H1 (cell line): ENCODE measurements at regions not wholly inside any gene's neighbourhood (a gene's known extent, or its start where the extent isn't known, plus 50 kb on each side); places are given as distances from the start of the nearest gene placed in this dataset.

Experiments
- CTCF ChIA-PET: fragments of 300-600 bp; sonication (Branson Sonifier 250); formaldehyde crosslinking; loops from one replicate; lab custom pipeline; 2021; ENCODE audit not compliant: partially characterized antibody; lab: Charles Lee
- POLR2A ChIA-PET: fragments of 300-600 bp; sonication (Branson Sonifier 250); formaldehyde crosslinking; loops from one replicate; lab custom pipeline; 2021; ENCODE audit warnings: inconsistent platforms; ENCODE audit not compliant: partially characterized antibody; lab: Charles Lee
- DNase-seq, 2 experiments: peaks; one replicate each; pipeline versions ENCODE4 v3.0.0 to v3.0.0-alpha.2; 2010 to 2022; ENCODE audit warnings: low spot score in 2 of 2, low read depth in 1 of 2, mixed read lengths in 1 of 2
- FAIRE-seq: peaks from 2 replicates; lab custom pipeline; 2011; peaks lifted over from hg19 to GRCh38; lab: Jason Lieb, UNC
- H2AFZ ChIP-seq: 2 replicates; pipeline ENCODE4 v1.8.1; 2012; ENCODE audit warnings: low read length, inconsistent platforms
- H2AK5ac ChIP-seq: 2 replicates; pipeline ENCODE4 v1.6.1; 2013; ENCODE audit warnings: low read depth, low read length
- H2BK120ac ChIP-seq: replicated peaks from 2 replicates; pipeline ENCODE3; 2013; ENCODE audit warnings: low read depth, low read length, inconsistent platforms
- H2BK12ac ChIP-seq: 2 replicates; pipeline ENCODE4 v1.6.1; 2013; ENCODE audit warnings: low read depth, low read length
- H2BK15ac ChIP-seq: 2 replicates; pipeline ENCODE4 v1.6.1; 2013; ENCODE audit warnings: low read length
- H2BK20ac ChIP-seq: 2 replicates; pipeline ENCODE4 v1.6.1; 2013; ENCODE audit warnings: low read length
- H2BK5ac ChIP-seq: 2 replicates; pipeline ENCODE4 v1.6.1; 2013; ENCODE audit warnings: low read depth, low read length
- H3K14ac ChIP-seq: 2 replicates; pipeline ENCODE4 v1.6.1; 2013; ENCODE audit warnings: inconsistent platforms; ENCODE audit not compliant: insufficient read length
- H3K18ac ChIP-seq: 2 replicates; pipeline ENCODE4 v1.6.1; 2013; ENCODE audit warnings: low read length; ENCODE audit errors: extremely low read depth
- H3K23ac ChIP-seq: 2 replicates; pipeline ENCODE4 v1.6.1; 2013; ENCODE audit warnings: inconsistent platforms; ENCODE audit not compliant: insufficient read length
- H3K23me2 ChIP-seq: 2 replicates; pipeline ENCODE4 v1.6.1; 2013; ENCODE audit warnings: low read depth, low read length
- H3K27ac ChIP-seq: 2 replicates; pipeline ENCODE4 v1.6.1; 2011; ENCODE audit warnings: low read depth, low read length, inconsistent platforms
- H3K27me3 ChIP-seq, 4 experiments: replicated peaks in 1 of 4; 1 replicate in 1 of 4; 2 replicates in 3 of 4; pipeline versions ENCODE4 v1.6.1 to v1.8.1; 2011 to 2013; ENCODE audit warnings: low read length in 3 of 4, mild to moderate bottlenecking in 3 of 4, inconsistent platforms in 2 of 4, mixed read lengths in 2 of 4, moderate library complexity in 1 of 4; ENCODE audit not compliant: control insufficient read depth in 3 of 4, insufficient read depth in 3 of 4; ENCODE audit errors: extremely low read depth in 1 of 4
- H3K36me3 ChIP-seq, 4 experiments: 2 replicates each; pipeline versions ENCODE4 v1.6.1 to v1.8.1; 2011 to 2013; ENCODE audit warnings: mild to moderate bottlenecking in 4 of 4, low read length in 3 of 4, moderate library complexity in 2 of 4, control low read depth in 1 of 4, inconsistent platforms in 1 of 4; ENCODE audit not compliant: insufficient read depth in 4 of 4, control insufficient read depth in 2 of 4
- H3K4ac ChIP-seq: replicated peaks from 2 replicates; pipeline ENCODE3; 2013; ENCODE audit warnings: low read length, low read depth, mixed read lengths, inconsistent platforms; ENCODE audit not compliant: insufficient read length
- H3K4me1 ChIP-seq, 4 experiments: replicated peaks in 1 of 4; 1 replicate in 1 of 4; 2 replicates in 3 of 4; pipeline versions ENCODE4 v1.6.1 to v1.8.1; 2011 to 2013; ENCODE audit warnings: low read length in 3 of 4, inconsistent platforms in 2 of 4, mixed read lengths in 1 of 4; ENCODE audit not compliant: insufficient read depth in 4 of 4, control insufficient read depth in 3 of 4
- H3K4me2 ChIP-seq, 2 experiments: 2 replicates each; pipeline versions ENCODE4 v1.6.1 to v1.8.1; 2011 to 2013; ENCODE audit warnings: low read depth in 2 of 2, low read length in 2 of 2, control low read depth in 1 of 2, inconsistent platforms in 1 of 2, mild to moderate bottlenecking in 1 of 2; ENCODE audit not compliant: insufficient read depth in 1 of 2
- H3K4me3 ChIP-seq, 4 experiments: fragments of 200-600, 300-600 bp in 1 of 4; sonication (generic), shearing (Covaris generic), sonication (Bioruptor Twin) in 1 of 4; 2 replicates each; pipeline versions ENCODE4 v1.5.1 to v1.8.1; 2011 to 2016; ENCODE audit warnings: low read length in 4 of 4, low read depth in 3 of 4, control low read depth in 2 of 4, inconsistent platforms in 2 of 4, mild to moderate bottlenecking in 2 of 4, mixed read lengths in 1 of 4, moderate library complexity in 1 of 4; ENCODE audit not compliant: insufficient read depth in 2 of 4; ENCODE audit errors: extremely low read depth in 1 of 4
- H3K56ac ChIP-seq: replicated peaks from 2 replicates; pipeline ENCODE3; 2013; ENCODE audit warnings: low read depth, mild to moderate bottlenecking, mixed read lengths, low read length, inconsistent platforms; ENCODE audit not compliant: insufficient read length
- H3K79me1 ChIP-seq: 2 replicates; pipeline ENCODE4 v1.6.1; 2013; ENCODE audit warnings: low read depth, low read length, control low read depth
- H3K79me2 ChIP-seq, 2 experiments: 2 replicates each; pipeline versions ENCODE4 v1.6.1 to v1.8.1; 2012 to 2013; ENCODE audit warnings: low read length in 2 of 2, mild to moderate bottlenecking in 2 of 2, inconsistent platforms in 1 of 2; ENCODE audit not compliant: insufficient read depth in 2 of 2, control insufficient read depth in 1 of 2
- H3K9ac ChIP-seq, 4 experiments: replicated peaks in 1 of 4; 1 replicate in 1 of 4; 2 replicates in 3 of 4; pipeline versions ENCODE4 v1.6.1 to v1.8.1; 2011 to 2013; ENCODE audit warnings: low read depth in 3 of 4, low read length in 3 of 4, control low read depth in 2 of 4, mild to moderate bottlenecking in 2 of 4, moderate library complexity in 2 of 4, inconsistent platforms in 1 of 4; ENCODE audit errors: extremely low read depth in 1 of 4
- H3K9me3 ChIP-seq, 2 experiments: 2 replicates each; pipeline versions ENCODE4 v1.6.1 to v1.8.1; 2012 to 2013; ENCODE audit warnings: mild to moderate bottlenecking in 2 of 2, moderate library complexity in 2 of 2, control low read depth in 1 of 2, inconsistent platforms in 1 of 2, low read depth in 1 of 2, low read length in 1 of 2, mixed read lengths in 1 of 2; ENCODE audit not compliant: insufficient read depth in 2 of 2
- H4K20me1 ChIP-seq, 2 experiments: replicated peaks in 1 of 2; 2 replicates each; pipeline versions ENCODE3 to v1.8.1; 2011 to 2013; ENCODE audit warnings: inconsistent platforms in 2 of 2, low read length in 2 of 2, mild to moderate bottlenecking in 1 of 2; ENCODE audit not compliant: insufficient read depth in 2 of 2, control insufficient read depth in 1 of 2
- H4K5ac ChIP-seq: 2 replicates; pipeline ENCODE4 v1.6.1; 2013; ENCODE audit warnings: low read length, low read depth, mixed read lengths, inconsistent platforms; ENCODE audit not compliant: insufficient read length
- H4K8ac ChIP-seq: 2 replicates; pipeline ENCODE4 v1.8.0; 2013; ENCODE audit warnings: mild to moderate bottlenecking, moderate library complexity, low read length, inconsistent platforms; ENCODE audit not compliant: insufficient read depth; ENCODE audit errors: extremely low read depth
- H4K91ac ChIP-seq: replicated peaks from 2 replicates; pipeline ENCODE3; 2013; ENCODE audit warnings: low read length, mixed read lengths, inconsistent platforms; ENCODE audit not compliant: insufficient read length
- CBX8 ChIP-seq: fragments of 300-800, 300-1000 bp; sonication (generic); IDR thresholded peaks from 2 replicates; pipeline ENCODE4 v1.7.1; 2016; ENCODE audit warnings: low read depth, low read length, borderline replicate concordance
- RXRA ChIP-seq: IDR thresholded peaks from 2 replicates; pipeline ENCODE4 v1.6.1; 2011; ENCODE audit warnings: low read depth, mild to moderate bottlenecking, low read length, moderate library complexity; ENCODE audit not compliant: insufficient read depth
- TCF12 ChIP-seq: IDR thresholded peaks from 2 replicates; pipeline ENCODE4 v1.6.1; 2011; ENCODE audit warnings: low read depth, mild to moderate bottlenecking, low read length
- WGBS, 2 experiments: shearing (Covaris generic) in 1 of 2; methylation state at CpG; one replicate each; pipeline versions ENCODE4 v1.1.6 to v1.1.7; 2013 to 2015; ENCODE audit warnings: low lambda C conversion rate in 2 of 2, mixed read lengths in 2 of 2, inconsistent platforms in 1 of 2, low coverage in 1 of 2, missing lambda C conversion rate in 1 of 2; ENCODE audit not compliant: insufficient replicate concordance in 2 of 2, insufficient coverage in 1 of 2, insufficient read length in 1 of 2; ENCODE audit errors: extremely low coverage in 1 of 2, missing lambda C conversion rate in 1 of 2; 5-methylcytosine and 5-hydroxymethylcytosine counted together
- TF ChIP-seq, protein P1 (sequence below), 3 experiments: IDR thresholded peaks; 1 replicate in 2 of 3; 2 replicates in 1 of 3; pipeline versions ENCODE4 v1.5.1 to v1.6.1; 2011; ENCODE audit warnings: low read length in 3 of 3, mild to moderate bottlenecking in 3 of 3, inconsistent platforms in 2 of 3, low read depth in 1 of 3, moderate library complexity in 1 of 3; ENCODE audit not compliant: insufficient read depth in 1 of 3; ENCODE audit errors: control extremely low read depth in 1 of 3
- TF ChIP-seq, protein P2 (sequence below): IDR thresholded peaks from 2 replicates; pipeline ENCODE4 v1.6.1; 2011; ENCODE audit warnings: low read length, improper control_type of control experiment

DNA sequence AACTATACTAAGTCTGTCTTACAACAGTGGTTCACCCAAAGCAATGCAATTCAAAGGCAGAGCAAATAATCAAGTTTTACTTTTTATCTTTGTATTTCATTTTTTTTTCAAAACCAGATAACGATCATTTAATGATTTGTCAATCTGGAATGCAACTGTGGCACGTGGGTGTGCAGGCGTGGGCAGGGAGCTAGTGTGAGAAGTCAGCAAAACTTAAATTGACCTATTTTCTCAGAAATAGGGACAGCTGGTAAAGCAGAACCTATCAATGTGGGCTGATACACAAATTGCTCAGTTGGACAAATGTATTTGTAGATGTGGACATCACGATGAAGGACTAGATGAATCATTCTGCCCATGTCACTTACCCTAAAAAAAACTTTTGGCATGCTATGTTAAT is 105.6 kb downstream of the CBLL2 start:
- H3K27me3 ChIP-seq = no peaks in the 10 kb centered on the region
- no peak overlapping the region for H3K18ac ChIP-seq
- no peak overlapping the region for H3K23ac ChIP-seq
- no peak overlapping the region for H2BK12ac ChIP-seq
- H2AK5ac ChIP-seq = no peak overlapping the region
- H4K91ac ChIP-seq = no peak overlapping the region
- H3K23me2 ChIP-seq = no peaks in the 10 kb centered on the region
- no peak overlapping the region for H3K14ac ChIP-seq
- no peak overlapping the region for H3K4me3 ChIP-seq
- H4K20me1 ChIP-seq = no peaks in the 10 kb centered on the region
- no peak overlapping the region for H3K4ac ChIP-seq
- FAIRE-seq = no peak
- no peak overlapping the region for H2BK120ac ChIP-seq
- H3K27ac ChIP-seq = no peak overlapping the region
- H2BK5ac ChIP-seq = no peak overlapping the region
- H4K5ac ChIP-seq = no peak overlapping the region
- no peaks in the 10 kb centered on the region for H3K36me3 ChIP-seq
- H3K9me3 ChIP-seq = no peaks in the 10 kb centered on the region
- H3K79me2 ChIP-seq = no peaks in the 10 kb centered on the region
- H2BK15ac ChIP-seq = no peak overlapping the region
- TF ChIP-seq RXRA = no peak
- no peak for TF ChIP-seq TCF12
- TF ChIP-seq, protein P1, sequence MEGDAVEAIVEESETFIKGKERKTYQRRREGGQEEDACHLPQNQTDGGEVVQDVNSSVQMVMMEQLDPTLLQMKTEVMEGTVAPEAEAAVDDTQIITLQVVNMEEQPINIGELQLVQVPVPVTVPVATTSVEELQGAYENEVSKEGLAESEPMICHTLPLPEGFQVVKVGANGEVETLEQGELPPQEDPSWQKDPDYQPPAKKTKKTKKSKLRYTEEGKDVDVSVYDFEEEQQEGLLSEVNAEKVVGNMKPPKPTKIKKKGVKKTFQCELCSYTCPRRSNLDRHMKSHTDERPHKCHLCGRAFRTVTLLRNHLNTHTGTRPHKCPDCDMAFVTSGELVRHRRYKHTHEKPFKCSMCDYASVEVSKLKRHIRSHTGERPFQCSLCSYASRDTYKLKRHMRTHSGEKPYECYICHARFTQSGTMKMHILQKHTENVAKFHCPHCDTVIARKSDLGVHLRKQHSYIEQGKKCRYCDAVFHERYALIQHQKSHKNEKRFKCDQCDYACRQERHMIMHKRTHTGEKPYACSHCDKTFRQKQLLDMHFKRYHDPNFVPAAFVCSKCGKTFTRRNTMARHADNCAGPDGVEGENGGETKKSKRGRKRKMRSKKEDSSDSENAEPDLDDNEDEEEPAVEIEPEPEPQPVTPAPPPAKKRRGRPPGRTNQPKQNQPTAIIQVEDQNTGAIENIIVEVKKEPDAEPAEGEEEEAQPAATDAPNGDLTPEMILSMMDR (IDR thresholded peaks at IDR 0.05; ENCODE audit: control extremely low read depth in 1 of 3, insufficient read depth in 1 of 3, low read depth in 1 of 3, low read length in 3 of 3) = no peak
- no peak for TF ChIP-seq CBX8
- TF ChIP-seq, protein P2, sequence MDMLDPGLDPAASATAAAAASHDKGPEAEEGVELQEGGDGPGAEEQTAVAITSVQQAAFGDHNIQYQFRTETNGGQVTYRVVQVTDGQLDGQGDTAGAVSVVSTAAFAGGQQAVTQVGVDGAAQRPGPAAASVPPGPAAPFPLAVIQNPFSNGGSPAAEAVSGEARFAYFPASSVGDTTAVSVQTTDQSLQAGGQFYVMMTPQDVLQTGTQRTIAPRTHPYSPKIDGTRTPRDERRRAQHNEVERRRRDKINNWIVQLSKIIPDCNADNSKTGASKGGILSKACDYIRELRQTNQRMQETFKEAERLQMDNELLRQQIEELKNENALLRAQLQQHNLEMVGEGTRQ = no peak
- TF ChIP-seq, all 59 proteins: peak for 0
- DNase-seq = no peak
- ChIA-PET POLR2A (no interaction called here), CTCF (interaction anchor here (1.0 kb wide), 1 partner anchor 242 kb away, joined by 3 read pairs; no protein-coding TSS in a partner anchor)
- H3K56ac ChIP-seq = no peak overlapping the region
- H3K4me1 ChIP-seq = no peaks in the 10 kb centered on the region
- no peak overlapping the region for H2BK20ac ChIP-seq
- no peak overlapping the region for H2AFZ ChIP-seq
- H4K8ac ChIP-seq = no peak overlapping the region
- H3K79me1 ChIP-seq = no peaks in the 10 kb centered on the region
- H3K9ac ChIP-seq = no peak overlapping the region
- H3K4me2 ChIP-seq = no peak overlapping the region
- 97% methylated on average over 4 of the region's 4 CpGs; no CpG with 5 or more reads in 1 of the 2 experiments for WGBS, 2 experiments
